A673 (cell line): ENCODE measurements at regions not wholly inside any gene's neighbourhood (a gene's known extent, or its start where the extent isn't known, plus 50 kb on each side); places are given as distances from the start of the nearest gene placed in this dataset.

Experiments used
- BruUV-seq: library from RNA; stranded (reverse); fragments of 400-500 nt; replicated peaks from 2 replicates; lab custom pipeline; 2021; lab: Mats Ljungman, UMichigan
- CTCF ChIA-PET: fragments of 300-600 bp; sonication (Branson Sonifier 250); formaldehyde crosslinking; loops from one replicate; lab custom pipeline; 2022; ENCODE audit warnings: antibody characterized with exemption; lab: Charles Lee
- POLR2A ChIA-PET: fragments of 300-600 bp; sonication (Branson Sonifier 250); formaldehyde crosslinking; loops from one replicate; lab custom pipeline; 2022; ENCODE audit warnings: antibody characterized with exemption; ENCODE audit not compliant: low non-redundant PET; lab: Charles Lee
- DNase-seq: peaks from one replicate; pipeline ENCODE4 v3.0.0-alpha.2; 2015; ENCODE audit warnings: low spot score
- H3K27ac ChIP-seq: fragments of 200-600 bp; sonication (generic); 2 replicates; pipeline ENCODE4 v1.5.1; 2016; ENCODE audit warnings: mixed run types, low read depth, mild to moderate bottlenecking, mixed read lengths, antibody characterized with exemption, low read length; ENCODE audit not compliant: poor library complexity, severe bottlenecking
- H3K27me3 ChIP-seq: fragments of 200-600 bp; sonication (generic); replicated peaks from 2 replicates; pipeline ENCODE4 v1.6.1; 2017; ENCODE audit warnings: mixed run types, low read depth, mild to moderate bottlenecking, mixed read lengths, antibody characterized with exemption, low read length; ENCODE audit not compliant: insufficient read depth, poor library complexity
- H3K36me3 ChIP-seq: fragments of 200-600 bp; sonication (generic); 2 replicates; pipeline ENCODE4 v1.6.1; 2016; ENCODE audit warnings: mixed run types, mild to moderate bottlenecking, mixed read lengths, antibody characterized with exemption, low read length; ENCODE audit not compliant: insufficient read depth, poor library complexity, severe bottlenecking
- H3K4me1 ChIP-seq: fragments of 200-600 bp; sonication (generic); 2 replicates; pipeline ENCODE4 v1.6.1; 2017; ENCODE audit warnings: mixed run types, mild to moderate bottlenecking, mixed read lengths, antibody characterized with exemption, low read length; ENCODE audit not compliant: insufficient read depth, poor library complexity, severe bottlenecking
- H3K4me3 ChIP-seq: fragments of 200-600 bp; sonication (generic); 2 replicates; pipeline ENCODE4 v1.5.1; 2016; ENCODE audit warnings: low read depth, mixed run types, mild to moderate bottlenecking, mixed read lengths, low read length; ENCODE audit not compliant: poor library complexity, severe bottlenecking
- H3K9me3 ChIP-seq: fragments of 200-600 bp; sonication (generic); 2 replicates; pipeline ENCODE4 v1.6.1; 2016; ENCODE audit warnings: mixed run types, low read depth, mild to moderate bottlenecking, mixed read lengths, antibody characterized with exemption, low read length; ENCODE audit not compliant: poor library complexity, severe bottlenecking
- EZH2 ChIP-seq: fragments of 200-600 bp; sonication (generic); IDR thresholded peaks from 2 replicates; pipeline ENCODE4 v1.6.1; 2017; ENCODE audit warnings: borderline replicate concordance, low read depth, mild to moderate bottlenecking, mixed read lengths, antibody characterized with exemption, low read length; ENCODE audit not compliant: poor library complexity, severe bottlenecking
- intact Hi-C: fragments of 100-400 bp; cut with micrococcal nuclease; formaldehyde crosslinking; loops from one replicate; pipeline ENCODE4 v1.10.0; 2022; ENCODE audit not compliant: unreplicated experiment
- TF ChIP-seq, protein P1 (sequence below): fragments of 300-800, 200-600 bp; sonication (generic); conservative IDR thresholded peaks from 2 replicates; pipeline ENCODE4 v1.5.1; 2017; ENCODE audit warnings: low read depth, mild to moderate bottlenecking, antibody characterized with exemption, low read length, moderate library complexity, mixed read lengths

DNA sequence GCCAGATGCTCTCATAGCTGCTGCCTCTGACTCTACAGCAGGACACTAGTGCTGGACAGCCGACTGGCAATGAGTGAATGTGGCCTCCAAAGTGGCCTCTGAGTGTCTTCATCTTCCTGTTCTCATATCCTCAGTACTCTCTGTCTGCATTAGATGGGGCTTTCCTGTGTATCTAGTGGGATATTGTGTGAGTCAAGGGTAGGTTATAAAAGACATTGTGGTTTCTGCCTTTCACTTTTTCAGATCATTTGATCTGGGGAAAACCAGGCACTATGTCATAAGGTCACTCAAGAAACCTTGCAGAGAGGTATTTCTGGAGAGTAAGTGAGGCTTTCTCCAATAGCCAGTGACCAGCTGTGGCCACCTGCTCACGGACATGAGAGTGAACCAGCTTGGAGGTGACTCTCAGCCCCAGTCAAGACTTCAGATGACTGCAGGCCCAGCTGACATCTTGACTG, 333.6 kb upstream of the NCAM1 start:
- ChIA-PET POLR2A (no interaction called here), CTCF (no interaction called here)
- intact Hi-C loops: no loop called here
- Histone ChIP-seq H3K27me3 (no peaks in the 10 kb centered on the region), H3K4me1 (peaks cover 12% of the 10 kb centered on the region), H3K9me3 (no peaks in the 10 kb centered on the region), H3K27ac (no peak overlapping the region), H3K4me3 (no peak overlapping the region), H3K36me3 (no peaks in the 10 kb centered on the region)
- TF ChIP-seq, protein P1, sequence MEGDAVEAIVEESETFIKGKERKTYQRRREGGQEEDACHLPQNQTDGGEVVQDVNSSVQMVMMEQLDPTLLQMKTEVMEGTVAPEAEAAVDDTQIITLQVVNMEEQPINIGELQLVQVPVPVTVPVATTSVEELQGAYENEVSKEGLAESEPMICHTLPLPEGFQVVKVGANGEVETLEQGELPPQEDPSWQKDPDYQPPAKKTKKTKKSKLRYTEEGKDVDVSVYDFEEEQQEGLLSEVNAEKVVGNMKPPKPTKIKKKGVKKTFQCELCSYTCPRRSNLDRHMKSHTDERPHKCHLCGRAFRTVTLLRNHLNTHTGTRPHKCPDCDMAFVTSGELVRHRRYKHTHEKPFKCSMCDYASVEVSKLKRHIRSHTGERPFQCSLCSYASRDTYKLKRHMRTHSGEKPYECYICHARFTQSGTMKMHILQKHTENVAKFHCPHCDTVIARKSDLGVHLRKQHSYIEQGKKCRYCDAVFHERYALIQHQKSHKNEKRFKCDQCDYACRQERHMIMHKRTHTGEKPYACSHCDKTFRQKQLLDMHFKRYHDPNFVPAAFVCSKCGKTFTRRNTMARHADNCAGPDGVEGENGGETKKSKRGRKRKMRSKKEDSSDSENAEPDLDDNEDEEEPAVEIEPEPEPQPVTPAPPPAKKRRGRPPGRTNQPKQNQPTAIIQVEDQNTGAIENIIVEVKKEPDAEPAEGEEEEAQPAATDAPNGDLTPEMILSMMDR: no peak
- TF ChIP-seq EZH2: no peak
- no TSS peak for BruUV-seq
- DNase-seq: no peak

DNA sequence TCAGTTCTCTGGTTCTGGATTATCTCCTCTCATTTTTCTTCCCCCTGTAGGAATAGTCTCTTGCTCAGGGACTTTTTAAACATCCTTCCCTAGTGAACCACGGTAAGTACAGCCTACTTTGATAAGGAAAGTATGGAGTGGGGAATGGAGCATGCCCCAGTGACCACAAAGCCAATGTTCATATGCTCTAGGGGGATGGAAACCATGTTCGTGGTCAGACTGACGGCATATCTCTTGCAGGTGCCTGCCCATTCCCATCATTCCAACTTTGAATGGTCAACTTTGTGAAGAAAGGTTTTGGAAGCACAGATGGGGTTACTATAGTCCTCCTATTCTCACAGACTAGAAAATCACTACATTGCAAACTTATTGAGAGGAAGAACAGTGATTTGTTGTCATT, 332.5 kb upstream of the NCAM1 start:
- peaks cover 22% of the 10 kb centered on the region for H3K4me1 ChIP-seq
- intact Hi-C loops: no loop called here
- no peak for DNase-seq
- no peak for TF ChIP-seq EZH2
- TF ChIP-seq, protein P1: no peak
- CTCF ChIA-PET: no interaction called here
- H3K36me3 ChIP-seq: no peaks in the 10 kb centered on the region
- H3K9me3 ChIP-seq: no peaks in the 10 kb centered on the region
- H3K27me3 ChIP-seq: no peaks in the 10 kb centered on the region
- no peak overlapping the region for H3K27ac ChIP-seq
- POLR2A ChIA-PET: no interaction called here
- no TSS peak for BruUV-seq
- no peak overlapping the region for H3K4me3 ChIP-seq

DNA sequence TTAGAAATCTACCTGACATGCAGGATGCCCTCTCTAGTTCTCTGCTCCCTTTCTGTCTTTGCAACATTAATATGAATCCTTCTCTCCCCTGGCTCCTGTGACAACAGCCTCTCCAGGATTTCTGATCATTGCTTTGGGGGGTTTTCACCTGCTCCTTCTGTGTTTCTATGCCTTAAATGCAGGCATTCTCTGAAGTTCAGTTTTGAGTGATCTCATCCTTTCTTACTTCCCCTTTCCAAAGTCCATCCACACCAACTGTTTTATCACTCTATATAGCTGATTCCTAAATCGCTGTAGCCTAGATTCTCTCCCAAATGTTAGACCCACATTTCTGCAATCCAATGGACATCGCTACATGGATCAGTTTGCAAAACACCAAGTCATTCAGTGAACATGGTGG, 330.7 kb upstream of the NCAM1 start:
- BruUV-seq: no TSS peak
- Histone ChIP-seq H3K27me3 (no peaks in the 10 kb centered on the region), H3K4me3 (no peak overlapping the region), H3K4me1 (peaks cover 38% of the 10 kb centered on the region), H3K27ac (no peak overlapping the region), H3K9me3 (no peaks in the 10 kb centered on the region), H3K36me3 (no peaks in the 10 kb centered on the region)
- ChIA-PET POLR2A (no interaction called here), CTCF (no interaction called here)
- intact Hi-C loops: no loop called here
- no peak for TF ChIP-seq EZH2
- TF ChIP-seq, protein P1: no peak
- no peak for DNase-seq
